ENCODE measurements at regions not wholly inside any gene's neighbourhood (a gene's known extent, or its start where the extent isn't known, plus 50 kb on each side); places are given as distances from the start of the nearest gene placed in this dataset.

DNA sequence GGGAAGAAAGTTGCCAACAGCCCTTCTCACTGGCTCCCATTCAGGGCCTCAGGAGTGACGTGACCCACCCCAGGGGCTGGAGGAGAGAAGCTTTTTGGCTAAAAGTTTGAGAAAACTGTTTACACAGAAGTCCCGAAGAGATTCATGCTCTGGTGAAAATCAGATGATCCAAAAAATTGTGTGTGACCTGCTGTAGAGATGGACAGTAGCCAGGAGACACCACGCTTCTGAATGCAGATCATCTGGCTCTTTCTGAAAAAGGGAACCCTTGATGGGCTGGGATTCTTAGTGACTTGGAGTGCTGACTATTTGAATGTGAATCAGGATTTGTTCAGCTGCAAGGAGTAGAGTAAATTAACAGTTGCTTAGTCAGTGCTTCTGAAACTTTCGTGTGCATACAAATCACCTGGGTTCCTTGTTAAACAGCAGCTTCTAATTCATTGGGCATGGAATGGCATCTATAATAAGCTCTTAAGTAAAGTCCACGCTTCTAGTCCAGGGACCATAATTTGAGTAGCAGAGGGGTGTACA lies 265.1 kb downstream of the PREX1 start:
- DNase-seq (ENCODE audit: low read depth), result no peak
- TF ChIP-seq, protein P1, sequence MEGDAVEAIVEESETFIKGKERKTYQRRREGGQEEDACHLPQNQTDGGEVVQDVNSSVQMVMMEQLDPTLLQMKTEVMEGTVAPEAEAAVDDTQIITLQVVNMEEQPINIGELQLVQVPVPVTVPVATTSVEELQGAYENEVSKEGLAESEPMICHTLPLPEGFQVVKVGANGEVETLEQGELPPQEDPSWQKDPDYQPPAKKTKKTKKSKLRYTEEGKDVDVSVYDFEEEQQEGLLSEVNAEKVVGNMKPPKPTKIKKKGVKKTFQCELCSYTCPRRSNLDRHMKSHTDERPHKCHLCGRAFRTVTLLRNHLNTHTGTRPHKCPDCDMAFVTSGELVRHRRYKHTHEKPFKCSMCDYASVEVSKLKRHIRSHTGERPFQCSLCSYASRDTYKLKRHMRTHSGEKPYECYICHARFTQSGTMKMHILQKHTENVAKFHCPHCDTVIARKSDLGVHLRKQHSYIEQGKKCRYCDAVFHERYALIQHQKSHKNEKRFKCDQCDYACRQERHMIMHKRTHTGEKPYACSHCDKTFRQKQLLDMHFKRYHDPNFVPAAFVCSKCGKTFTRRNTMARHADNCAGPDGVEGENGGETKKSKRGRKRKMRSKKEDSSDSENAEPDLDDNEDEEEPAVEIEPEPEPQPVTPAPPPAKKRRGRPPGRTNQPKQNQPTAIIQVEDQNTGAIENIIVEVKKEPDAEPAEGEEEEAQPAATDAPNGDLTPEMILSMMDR (IDR thresholded peaks at IDR 0.05; ENCODE audit: low read depth, low read length, missing control alignments), result no peak
- no peak overlapping the region for H3K4me3 ChIP-seq (ENCODE audit: low read depth, low read length)

DNA sequence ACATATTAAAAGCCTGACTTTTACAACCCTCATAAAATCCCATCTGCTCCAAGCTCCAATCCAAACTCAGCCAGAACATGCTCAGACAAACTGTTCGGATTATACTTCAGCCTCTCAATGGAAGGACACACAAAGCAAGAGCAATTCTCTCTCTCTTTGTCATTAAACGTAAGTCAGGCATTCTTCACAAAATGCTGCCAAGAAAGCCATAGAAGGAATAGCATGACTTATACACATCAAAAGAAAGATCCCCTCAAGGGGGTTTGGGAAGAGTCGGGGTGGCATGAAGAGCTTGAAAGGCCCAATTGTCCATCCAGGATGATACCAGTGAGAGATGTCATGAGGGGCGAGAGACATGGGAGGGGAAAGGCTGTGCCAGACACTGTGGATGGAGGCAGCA lies 268.9 kb downstream of the PREX1 start:
- no peak overlapping the region for H3K4me3 ChIP-seq (ENCODE audit: low read depth, low read length)
- no peak for DNase-seq (ENCODE audit: low read depth)
- TF ChIP-seq, protein P1 (IDR thresholded peaks at IDR 0.05; ENCODE audit: low read depth, low read length, missing control alignments), result no peak

DNA sequence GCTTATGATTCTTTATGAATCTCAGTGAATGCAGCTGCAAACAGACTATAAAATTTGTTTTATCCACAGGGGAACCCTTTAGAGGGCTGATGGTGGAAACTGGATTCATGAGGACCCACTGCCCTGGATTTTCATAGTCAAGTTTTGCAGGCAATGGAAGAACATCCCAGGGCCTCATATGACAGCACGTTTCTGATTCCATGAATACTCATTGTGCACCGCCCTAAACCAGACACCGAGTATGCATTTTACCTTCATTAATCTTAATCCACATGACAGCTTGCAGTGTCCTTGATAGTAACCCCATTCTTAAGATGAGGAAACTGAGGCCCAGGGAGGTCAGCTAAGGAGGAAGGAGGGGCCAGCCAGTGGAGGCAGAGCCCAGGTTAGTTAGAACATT lies 270.4 kb downstream of the PREX1 start:
- DNase-seq (ENCODE audit: low read depth), result no peak

DNA sequence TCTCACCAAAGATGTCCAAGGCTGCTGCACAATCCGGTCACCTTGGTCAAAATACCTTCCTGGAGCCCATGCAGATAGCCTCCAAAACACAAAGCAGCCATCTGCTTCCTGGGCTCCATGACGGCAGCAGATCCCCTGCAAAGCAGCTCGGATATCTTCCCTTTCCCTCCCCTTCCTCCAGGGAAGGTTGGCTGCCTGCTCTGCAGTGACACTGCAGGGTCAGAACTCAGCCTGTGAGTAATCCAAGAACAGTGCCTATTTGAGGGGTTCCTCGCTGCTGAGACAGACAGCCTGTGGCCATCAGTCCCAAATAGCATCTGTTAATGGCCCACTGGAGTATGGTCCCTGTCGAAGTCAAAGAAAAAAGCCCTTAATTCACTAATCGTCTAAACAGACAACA lies 270.8 kb downstream of the PREX1 start:
- no peak for DNase-seq (ENCODE audit: low read depth)
- TF ChIP-seq, protein P1 (IDR thresholded peaks at IDR 0.05; ENCODE audit: low read depth, low read length, missing control alignments), result no peak
- no peak overlapping the region for H3K4me3 ChIP-seq (ENCODE audit: low read depth, low read length)

More for the DNA sequence above, 270.4 kb downstream of the PREX1 start:
- no peak overlapping the region for H3K4me3 ChIP-seq (ENCODE audit: low read depth, low read length)
- TF ChIP-seq, protein P1 (IDR thresholded peaks at IDR 0.05; ENCODE audit: low read depth, low read length, missing control alignments), result no peak

DNA sequence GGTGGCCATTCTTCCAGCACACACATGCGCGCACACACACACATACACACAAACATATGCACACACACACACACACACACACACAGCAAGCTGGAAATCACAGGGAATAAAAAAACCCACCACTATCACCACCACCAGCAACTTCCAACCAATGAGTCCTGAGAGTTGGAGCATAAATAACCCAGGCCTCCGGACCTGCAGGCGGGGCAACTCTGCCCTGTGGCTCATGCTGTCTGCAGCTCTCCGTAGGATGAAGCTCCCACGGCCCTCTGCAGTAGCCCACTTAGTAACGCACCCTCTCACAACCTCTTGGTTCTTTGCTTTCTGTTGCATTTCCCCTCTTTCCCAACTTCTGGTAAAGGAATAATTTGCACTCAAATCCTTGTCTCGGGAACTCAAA lies 275.2 kb downstream of the PREX1 start:
- no peak overlapping the region for H3K4me3 ChIP-seq (ENCODE audit: low read depth, low read length)
- no peak for DNase-seq (ENCODE audit: low read depth)
- TF ChIP-seq, protein P1 (IDR thresholded peaks at IDR 0.05; ENCODE audit: low read depth, low read length, missing control alignments), result no peak

DNA sequence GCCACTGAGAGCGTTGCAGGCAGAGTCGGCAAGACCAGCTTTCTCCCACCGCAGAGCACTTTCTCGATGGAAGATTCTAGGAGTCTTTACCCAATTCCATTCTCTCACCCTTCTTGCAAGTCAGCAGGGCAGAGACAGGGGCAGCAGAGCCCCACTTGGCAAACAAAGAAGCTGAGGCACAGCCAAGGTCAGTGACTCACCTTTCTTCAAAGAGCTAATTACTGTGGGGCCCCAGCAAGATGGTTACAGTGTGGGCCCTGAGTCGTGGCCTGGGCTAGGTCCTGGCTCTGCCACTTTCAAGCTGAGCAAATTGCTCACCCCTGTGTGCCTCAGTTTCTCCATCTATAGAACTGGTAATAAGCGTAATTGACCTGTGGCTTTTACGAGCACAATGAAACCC lies 277.0 kb downstream of the PREX1 start:
- TF ChIP-seq, protein P1 (IDR thresholded peaks at IDR 0.05; ENCODE audit: low read depth, low read length, missing control alignments), result no peak
- no peak for DNase-seq (ENCODE audit: low read depth)
- H3K4me3 ChIP-seq (ENCODE audit: low read depth, low read length), result no peak overlapping the region

DNA sequence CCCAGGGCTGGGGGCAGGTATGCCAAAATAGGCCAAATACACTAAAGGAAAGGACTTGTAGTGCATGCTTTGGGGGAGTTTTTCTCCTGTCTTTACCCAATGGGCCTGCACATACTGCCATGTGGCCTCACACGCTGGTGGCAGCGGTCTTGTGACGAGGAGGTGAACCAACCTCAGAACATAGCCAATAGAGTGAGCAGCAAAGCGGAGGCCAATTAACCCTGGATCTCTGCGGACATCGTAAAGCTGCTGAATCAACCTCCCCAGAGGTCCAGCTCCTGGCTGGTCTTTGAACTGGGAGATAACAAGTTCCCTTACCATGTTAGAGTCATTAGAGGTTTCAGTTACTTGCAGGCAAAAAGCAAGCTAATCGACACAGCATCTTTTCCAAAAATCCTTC lies 280.1 kb downstream of the PREX1 start:
- H3K4me3 ChIP-seq (ENCODE audit: low read depth, low read length), result no peak overlapping the region
- TF ChIP-seq, protein P1 (IDR thresholded peaks at IDR 0.05; ENCODE audit: low read depth, low read length, missing control alignments), result no peak
- no peak for DNase-seq (ENCODE audit: low read depth)

All from GM12864 (cell line).